Upper lobe of left lung (tissue), 6 donors: ENCODE measurements at regions not wholly inside any gene's neighbourhood (a gene's known extent, or its start where the extent isn't known, plus 50 kb on each side); places are given as distances from the start of the nearest gene placed in this dataset.
"Not testable (repeated sequence)": the region's sequence is repeated elsewhere in the genome, so short reads cannot be mapped to it uniquely, and the experiment has no call there.

ENCODE experiments used
- ATAC-seq, 2 donors: fragments of 200-7000 bp; cut with Tn5 transposase; one replicate each; pipeline ENCODE4 v1.9.1; 2022; ENCODE audit warnings: mild to moderate bottlenecking in 2 of 2, moderate library complexity in 2 of 2; ENCODE audit not compliant: low FRiP score in 2 of 2
- DNase-seq, 2 donors: peaks; one replicate each; pipeline ENCODE4 v3.0.0-alpha.2; 2019 to 2020
- H3K27ac ChIP-seq, 4 donors: fragments of 200-600 bp; sonication (generic); one replicate each; pipeline ENCODE4 v1.5.1; 2016 to 2019
- H3K27me3 ChIP-seq, 4 donors: fragments of 200-600 bp; sonication (generic); one replicate each; pipeline ENCODE4 v1.5.1; 2017 to 2019
- H3K36me3 ChIP-seq, 4 donors: fragments of 200-600 bp; sonication (generic); one replicate each; pipeline ENCODE4 v1.5.1; 2016 to 2019
- H3K4me1 ChIP-seq, 4 donors: fragments of 200-600 bp; sonication (generic); one replicate each; pipeline ENCODE4 v1.5.1; 2018 to 2019
- H3K4me3 ChIP-seq, 4 donors: fragments of 200-600 bp; sonication (generic); one replicate each; pipeline ENCODE4 v1.5.1; 2017 to 2019; ENCODE audit warnings: mild to moderate bottlenecking in 2 of 4, moderate library complexity in 1 of 4
- H3K9me3 ChIP-seq, 4 donors: fragments of 200-600 bp; sonication (generic); one replicate each; pipeline ENCODE4 v1.5.1; 2018 to 2019
- EP300 ChIP-seq, 4 donors: sonication (generic); formaldehyde crosslinking; IDR thresholded peaks; one replicate each; pipeline ENCODE4 v1.5.1; 2017; ENCODE audit warnings: antibody characterized with exemption in 4 of 4, control low read depth in 2 of 4
- POLR2A ChIP-seq, 4 donors: fragments of 450-650 bp; IDR thresholded peaks; one replicate each; pipeline ENCODE4 v1.5.1; 2016 to 2017; ENCODE audit warnings: antibody characterized with exemption in 4 of 4, mild to moderate bottlenecking in 2 of 4
- POLR2AphosphoS5 ChIP-seq, 2 donors: sonication (generic); formaldehyde crosslinking; IDR thresholded peaks; one replicate each; pipeline ENCODE4 v1.5.1; 2017; ENCODE audit warnings: antibody characterized with exemption in 2 of 2
- WGBS, 2 donors: methylation state at CpG; one replicate each; pipeline ENCODE4 v1.1.5; 2017 to 2018; 5-methylcytosine and 5-hydroxymethylcytosine counted together
- TF ChIP-seq, protein P1 (sequence below), 6 experiments: fragments of 450-650 bp in 4 of 6; fragments of 200-600 bp in 2 of 6; sonication (generic) in 2 of 6; IDR thresholded peaks; one replicate each; pipeline ENCODE4 v1.5.1; 2016 to 2019; ENCODE audit warnings: antibody characterized with exemption in 6 of 6
- donor health status: DM: no; HTN: no; CAD: no; lungs with moderate emphysema.
- donor health status: DM: no; HTN: yes; CAD: no; lungs with severe emphysema.

DNA sequence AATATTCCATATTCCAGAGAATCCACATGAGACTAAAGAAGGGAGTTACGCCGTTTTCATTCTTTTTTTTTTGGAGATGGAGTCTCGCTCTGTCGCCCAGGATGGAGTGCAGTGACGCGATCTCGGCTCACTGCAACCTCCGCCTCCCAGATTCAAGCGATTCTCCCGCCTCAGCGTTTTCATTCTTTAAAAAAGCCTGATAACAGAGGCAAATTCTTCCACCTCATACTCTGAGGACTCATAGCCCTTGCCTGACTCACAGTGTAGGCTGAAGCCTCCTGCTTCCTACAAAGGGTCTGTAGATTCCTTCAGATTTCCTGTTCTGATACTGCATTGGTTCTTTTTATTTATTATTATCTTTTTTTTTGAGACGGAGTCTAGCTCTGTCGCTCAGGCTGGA lies 210.5 kb downstream of the SH3BGRL start:
- no peaks in the 10 kb centered on the region for H3K27me3 ChIP-seq
- no peaks in the 10 kb centered on the region for H3K9me3 ChIP-seq
- no peaks in the 10 kb centered on the region for H3K36me3 ChIP-seq
- 85 to 93% methylated on average over 13 of the region's 13 CpGs for whole genome bisulfite sequencing, 2 donors
- ATAC-seq (no peak), DNase-seq (no peak)
- H3K4me1 ChIP-seq, result no peaks in the 10 kb centered on the region
- TF ChIP-seq POLR2A (IDR thresholded peaks at IDR 0.05) (no peak), EP300 (IDR thresholded peaks at IDR 0.05) (no peak), POLR2AphosphoS5 (IDR thresholded peaks at IDR 0.05) (no peak)
- TF ChIP-seq, protein P1, sequence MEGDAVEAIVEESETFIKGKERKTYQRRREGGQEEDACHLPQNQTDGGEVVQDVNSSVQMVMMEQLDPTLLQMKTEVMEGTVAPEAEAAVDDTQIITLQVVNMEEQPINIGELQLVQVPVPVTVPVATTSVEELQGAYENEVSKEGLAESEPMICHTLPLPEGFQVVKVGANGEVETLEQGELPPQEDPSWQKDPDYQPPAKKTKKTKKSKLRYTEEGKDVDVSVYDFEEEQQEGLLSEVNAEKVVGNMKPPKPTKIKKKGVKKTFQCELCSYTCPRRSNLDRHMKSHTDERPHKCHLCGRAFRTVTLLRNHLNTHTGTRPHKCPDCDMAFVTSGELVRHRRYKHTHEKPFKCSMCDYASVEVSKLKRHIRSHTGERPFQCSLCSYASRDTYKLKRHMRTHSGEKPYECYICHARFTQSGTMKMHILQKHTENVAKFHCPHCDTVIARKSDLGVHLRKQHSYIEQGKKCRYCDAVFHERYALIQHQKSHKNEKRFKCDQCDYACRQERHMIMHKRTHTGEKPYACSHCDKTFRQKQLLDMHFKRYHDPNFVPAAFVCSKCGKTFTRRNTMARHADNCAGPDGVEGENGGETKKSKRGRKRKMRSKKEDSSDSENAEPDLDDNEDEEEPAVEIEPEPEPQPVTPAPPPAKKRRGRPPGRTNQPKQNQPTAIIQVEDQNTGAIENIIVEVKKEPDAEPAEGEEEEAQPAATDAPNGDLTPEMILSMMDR (IDR thresholded peaks at IDR 0.05), result no peak
- no peak overlapping the region for H3K4me3 ChIP-seq
- no peak overlapping the region for H3K27ac ChIP-seq

- not testable (repeated sequence) for H3K36me3 ChIP-seq, ATAC-seq, H3K27ac ChIP-seq, H3K4me1 ChIP-seq, H3K4me3 ChIP-seq, H3K9me3 ChIP-seq, H3K27me3 ChIP-seq
- 88 to 92% methylated on average over 6 to 10 of the region's 16 CpGs for WGBS, 2 donors
- peak in 1 of 2 donors; percentile 17 for DNase-seq
These were observed 211.0 kb downstream of the SH3BGRL start for GRCh38 chrX:81412857-81413256.

- TF ChIP-seq, protein P1 (IDR thresholded peaks at IDR 0.05), result no peak
- no peak for TF ChIP-seq POLR2A (IDR thresholded peaks at IDR 0.05)
- TF ChIP-seq EP300 (IDR thresholded peaks at IDR 0.05), result no peak
- no peak for TF ChIP-seq POLR2AphosphoS5 (IDR thresholded peaks at IDR 0.05)
- ATAC-seq (no peak), DNase-seq (no peak)
- Histone ChIP-seq H3K9me3 (no peaks in the 10 kb centered on the region), H3K36me3 (no peaks in the 10 kb centered on the region), H3K4me3 (no peak overlapping the region), H3K27ac (no peak overlapping the region), H3K4me1 (no peaks in the 10 kb centered on the region), H3K27me3 (no peaks in the 10 kb centered on the region)
- 67 to 78% methylated on average over 3 of the region's 3 CpGs for WGBS, 2 donors
These were observed 212.7 kb downstream of the SH3BGRL start for GRCh38 chrX:81414630-81415029.
